OCI-LY1 (cell line): ENCODE measurements at regions not wholly inside any gene's neighbourhood (a gene's known extent, or its start where the extent isn't known, plus 50 kb on each side); places are given as distances from the start of the nearest gene placed in this dataset.

Experiments
- H2AFZ ChIP-seq: fragments of 200-600 bp; sonication (generic), shearing (Covaris generic); 2 replicates; pipeline ENCODE4 v1.6.0; 2014; ENCODE audit warnings: antibody characterized with exemption, mild to moderate bottlenecking, low read length
- H3F3A ChIP-seq: fragments of 200-600 bp; sonication (generic), shearing (Covaris generic); 2 replicates; pipeline ENCODE4 v1.6.0; 2014; ENCODE audit warnings: mild to moderate bottlenecking, antibody characterized with exemption, low read length, moderate library complexity; ENCODE audit not compliant: insufficient read depth
- H3K27ac ChIP-seq: fragments of 200-600 bp; sonication (generic); 2 replicates; pipeline ENCODE4 v1.5.1; 2014; ENCODE audit warnings: low read length, mixed run types, mild to moderate bottlenecking, low read depth; ENCODE audit not compliant: poor library complexity, severe bottlenecking
- H3K27me3 ChIP-seq: fragments of 200-600 bp; sonication (generic); 2 replicates; pipeline ENCODE4 v1.6.0; 2014; ENCODE audit warnings: antibody characterized with exemption, mild to moderate bottlenecking, low read length, moderate library complexity; ENCODE audit not compliant: insufficient read depth
- H3K36me3 ChIP-seq: fragments of 200-600 bp; sonication (generic); 2 replicates; pipeline ENCODE4 v1.6.1; 2014; ENCODE audit warnings: mild to moderate bottlenecking, antibody characterized with exemption, low read length, moderate library complexity, mixed read lengths; ENCODE audit not compliant: insufficient read depth
- H3K4me1 ChIP-seq: fragments of 200-600 bp; sonication (generic); 2 replicates; pipeline ENCODE4 v1.5.1; 2014; ENCODE audit warnings: mild to moderate bottlenecking, low read length, moderate library complexity; ENCODE audit not compliant: insufficient read depth, severe bottlenecking
- H3K4me2 ChIP-seq: fragments of 200-600 bp; sonication (generic), shearing (Covaris generic); 2 replicates; pipeline ENCODE4 v1.6.1; 2014; ENCODE audit warnings: low read length
- H3K4me3 ChIP-seq: fragments of 200-600 bp; sonication (generic); 2 replicates; pipeline ENCODE4 v1.5.1; 2014; ENCODE audit warnings: low read length, low read depth, mild to moderate bottlenecking, mixed read lengths; ENCODE audit not compliant: poor library complexity, severe bottlenecking
- H3K79me2 ChIP-seq: fragments of 200-600 bp; shearing (Covaris generic); 2 replicates; pipeline ENCODE4 v1.6.1; 2016; ENCODE audit warnings: mixed run types, low read length, mixed read lengths; ENCODE audit not compliant: insufficient read depth
- H3K9ac ChIP-seq: fragments of 200-600 bp; sonication (generic), shearing (Covaris generic); 2 replicates; pipeline ENCODE4 v1.6.1; 2014; ENCODE audit warnings: mild to moderate bottlenecking, low read length, mixed read lengths
- H3K9me2 ChIP-seq: fragments of 200-600 bp; sonication (generic), shearing (Covaris generic); 2 replicates; pipeline ENCODE4 v1.6.1; 2014; ENCODE audit warnings: low read depth, mild to moderate bottlenecking, low read length, mixed read lengths
- H3K9me3 ChIP-seq: fragments of 200-600 bp; shearing (Covaris generic); 2 replicates; pipeline ENCODE4 v1.6.1; 2014; ENCODE audit warnings: low read length, mixed read lengths
- H4K20me1 ChIP-seq: fragments of 200-600 bp; sonication (generic), shearing (Covaris generic); 2 replicates; pipeline ENCODE4 v1.6.0; 2016; ENCODE audit warnings: mild to moderate bottlenecking, low read length; ENCODE audit not compliant: insufficient read depth
- CTCF ChIP-seq: fragments of 200-600 bp; sonication (generic), shearing (Covaris generic); IDR thresholded peaks from 2 replicates; pipeline ENCODE4 v1.5.1; 2017; ENCODE audit warnings: mild to moderate bottlenecking, antibody characterized with exemption, low read length, moderate library complexity, mixed read lengths
- EZH2 ChIP-seq: fragments of 200-600 bp; sonication (generic), shearing (Covaris generic); IDR thresholded peaks from 2 replicates; pipeline ENCODE4 v1.8.0; 2017; ENCODE audit warnings: borderline replicate concordance, mixed run types, mild to moderate bottlenecking, antibody characterized with exemption, low read length, moderate library complexity, mixed read lengths

DNA sequence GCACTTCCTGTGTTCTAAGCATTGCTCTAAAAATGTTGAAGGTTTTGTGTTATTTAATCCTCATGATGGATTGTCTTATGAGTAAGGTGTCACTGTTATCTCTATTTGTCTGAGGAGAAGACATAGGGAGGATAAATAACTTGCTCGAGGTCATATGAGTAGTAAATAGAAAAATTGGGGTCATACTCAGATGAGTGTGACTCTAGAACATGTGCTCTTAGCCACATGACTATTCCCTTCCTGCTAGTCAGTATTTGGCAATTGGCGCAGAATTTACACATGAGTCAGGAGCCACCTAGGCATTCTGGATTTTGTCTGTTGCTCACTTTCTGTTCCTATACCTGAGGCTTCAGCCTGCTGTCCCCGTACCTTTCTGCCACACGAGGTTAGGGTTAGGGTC, 234.6 kb upstream of the CD180 start:
- H3K9ac ChIP-seq: no peak overlapping the region
- H3K4me3 ChIP-seq: no peak overlapping the region
- H3K9me2 ChIP-seq: no peaks in the 10 kb centered on the region
- no peak overlapping the region for H3K27ac ChIP-seq
- no peaks in the 10 kb centered on the region for H3K4me1 ChIP-seq
- TF ChIP-seq CTCF: no peak
- no peak for TF ChIP-seq EZH2
- H3K4me2 ChIP-seq: no peak overlapping the region
- H3K79me2 ChIP-seq: no peaks in the 10 kb centered on the region
- no peak overlapping the region for H2AFZ ChIP-seq
- H3K36me3 ChIP-seq: no peaks in the 10 kb centered on the region
- no peaks in the 10 kb centered on the region for H3F3A ChIP-seq
- H4K20me1 ChIP-seq: no peaks in the 10 kb centered on the region
- no peaks in the 10 kb centered on the region for H3K9me3 ChIP-seq
- H3K27me3 ChIP-seq: no peaks in the 10 kb centered on the region

DNA sequence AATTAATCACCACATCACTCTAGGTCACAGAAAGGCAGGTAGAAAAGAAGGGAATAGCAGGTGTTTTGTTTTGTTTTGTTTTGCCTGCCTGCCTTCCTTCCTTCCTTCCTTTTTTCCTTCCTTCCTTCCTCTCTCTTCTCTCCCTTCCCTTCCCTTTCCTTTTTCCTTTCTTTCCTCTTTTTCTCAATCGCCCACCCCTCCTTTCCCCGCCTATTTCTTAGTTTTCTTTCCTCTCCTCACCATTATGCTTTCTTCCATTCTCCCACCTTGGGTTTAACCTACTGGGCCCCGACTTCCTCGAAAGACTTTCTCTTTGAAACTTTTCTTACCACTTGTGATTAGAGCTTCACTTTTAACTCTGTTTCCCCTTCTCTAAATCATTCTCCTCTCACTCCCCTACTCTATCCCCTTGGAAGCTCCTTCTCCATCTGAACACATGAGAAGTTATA, 231.3 kb upstream of the CD180 start:
- TF ChIP-seq CTCF: no peak
- no peak for TF ChIP-seq EZH2

GRCh38 chr5:67426961-67427849, 230.6 kb upstream of the CD180 start:
- Histone ChIP-seq H3K36me3 (no peaks in the 10 kb centered on the region), H3K4me2 (no peak overlapping the region), H3K9me2 (no peaks in the 10 kb centered on the region), H3K4me3 (no peak overlapping the region), H3K4me1 (no peaks in the 10 kb centered on the region), H4K20me1 (no peaks in the 10 kb centered on the region), H3K9ac (no peak overlapping the region), H3K27ac (no peak overlapping the region), H3K9me3 (no peaks in the 10 kb centered on the region), H3K79me2 (no peaks in the 10 kb centered on the region), H2AFZ (no peak overlapping the region), H3F3A (no peaks in the 10 kb centered on the region), H3K27me3 (no peaks in the 10 kb centered on the region)
- TF ChIP-seq CTCF: no peak
- TF ChIP-seq EZH2: no peak

More for the DNA sequence above, 231.3 kb upstream of the CD180 start:
- H3K4me3 ChIP-seq: no peak overlapping the region
- no peak overlapping the region for H3K9ac ChIP-seq
- H4K20me1 ChIP-seq: no peaks in the 10 kb centered on the region
- H3K79me2 ChIP-seq: no peaks in the 10 kb centered on the region
- H2AFZ ChIP-seq: no peak overlapping the region
- no peaks in the 10 kb centered on the region for H3K36me3 ChIP-seq
- H3F3A ChIP-seq: no peaks in the 10 kb centered on the region
- no peaks in the 10 kb centered on the region for H3K4me1 ChIP-seq
- no peaks in the 10 kb centered on the region for H3K27me3 ChIP-seq
- no peak overlapping the region for H3K4me2 ChIP-seq
- H3K27ac ChIP-seq: no peak overlapping the region
- no peaks in the 10 kb centered on the region for H3K9me2 ChIP-seq
- no peaks in the 10 kb centered on the region for H3K9me3 ChIP-seq
